ENCODE measurements at regions not wholly inside any gene's neighbourhood (a gene's known extent, or its start where the extent isn't known, plus 50 kb on each side); places are given as distances from the start of the nearest gene placed in this dataset.

DNA sequence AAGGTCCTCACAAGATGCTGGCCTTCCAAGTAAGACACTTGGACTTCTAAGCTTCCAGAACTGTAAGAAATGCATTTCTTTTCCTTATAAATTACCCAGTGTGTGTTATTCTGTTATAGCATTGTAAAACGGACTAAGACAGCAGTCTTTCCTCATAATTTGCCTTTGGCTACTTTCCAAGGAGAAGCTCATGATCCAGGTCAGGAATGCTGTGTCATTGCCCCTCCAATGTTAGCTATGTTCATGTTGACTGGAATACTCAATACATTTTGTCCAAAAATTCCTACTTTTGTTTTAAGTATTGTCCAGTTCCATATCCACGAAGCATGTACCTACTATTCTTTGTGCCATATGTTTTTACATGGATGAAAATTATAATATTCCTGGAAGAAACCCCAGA is 234.6 kb downstream of the HS3ST3A1 start:
- WGBS, 10 experiments, result 20 to 88% (median 63%) methylated on average over 1 to 2 of the region's 2 CpGs
- in situ Hi-C loops (cut with MboI; ENCODE audit: low pct_unique_long_range_greater_than_20kb in 2 of 9, low sequenced_read_pairs in 9 of 9, unreplicated experiment in 9 of 9), result no loop called here

DNA sequence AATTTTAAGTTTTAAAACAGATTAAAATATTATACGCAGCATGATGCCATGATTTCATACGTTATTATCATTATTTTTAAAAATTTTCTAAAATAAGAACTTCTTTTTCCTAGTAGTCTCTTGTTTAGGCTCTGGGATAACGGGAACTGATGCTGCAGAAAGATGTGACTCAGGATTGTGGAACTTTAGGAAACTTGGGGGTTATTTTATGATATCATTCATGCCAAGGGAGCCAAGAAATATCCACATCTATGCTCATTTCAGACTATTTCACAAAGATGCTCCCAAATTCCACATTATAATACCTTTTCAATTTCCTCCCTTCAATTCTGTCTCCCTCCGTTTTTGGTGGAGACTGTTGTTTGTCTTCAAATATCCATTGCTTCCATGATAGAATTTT is 236.4 kb downstream of the HS3ST3A1 start:
- Histone ChIP-seq H3K4me3 (no peak overlapping the region), H3K4me1 (replicated peaks in 1 of 2) (peaks cover 0 to 6% of the 10 kb centered on the region in 2 donors), H3K27ac (no peak overlapping the region)
- WGBS, 10 experiments, result 67 to 96% (median 91%) methylated on average over 2 to 4 of the region's 4 CpGs
- ATAC-seq (replicated peaks in 6 of 8), result no peak
- in situ Hi-C loops (cut with MboI; ENCODE audit: low pct_unique_long_range_greater_than_20kb in 2 of 9, low sequenced_read_pairs in 9 of 9, unreplicated experiment in 9 of 9), result no loop called here

More for the DNA sequence above, 234.6 kb downstream of the HS3ST3A1 start:
- H3K4me3 ChIP-seq, result no peak overlapping the region
- peaks cover 0 to 6% of the 10 kb centered on the region in 2 donors for H3K4me1 ChIP-seq (replicated peaks in 1 of 2)
- no peak for ATAC-seq (replicated peaks in 6 of 8)
- no peak overlapping the region for H3K27ac ChIP-seq

DNA sequence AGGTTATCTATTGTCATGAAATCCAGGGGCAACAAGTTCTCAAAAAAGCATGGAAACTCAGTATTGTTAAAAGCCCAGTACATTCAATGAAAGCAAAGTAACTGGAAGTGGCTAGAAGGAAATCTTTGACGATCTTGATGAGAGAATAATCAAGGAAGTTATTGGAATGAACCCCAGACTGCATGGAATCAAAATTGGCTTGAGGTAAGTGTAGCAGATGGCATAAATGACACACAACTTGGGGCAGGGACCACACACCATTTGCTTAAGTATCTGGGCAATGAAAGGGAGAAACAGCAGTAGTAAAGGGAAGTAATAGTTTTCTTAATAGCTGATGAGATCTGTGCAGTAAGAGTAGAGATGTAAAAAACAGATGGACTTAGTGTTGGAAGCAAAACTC is 238.0 kb downstream of the HS3ST3A1 start:
- Histone ChIP-seq H3K4me3 (no peak overlapping the region), H3K4me1 (replicated peaks in 1 of 2) (peaks cover 0 to 6% of the 10 kb centered on the region in 2 donors), H3K27ac (no peak overlapping the region)
- ATAC-seq (replicated peaks in 6 of 8), result no peak
- 0 to 100% (median 69%) methylated on average over 1 of the region's 1 CpG; no CpG with 5 or more reads in 2 of the 10 experiments for WGBS, 10 experiments
- in situ Hi-C loops (cut with MboI; ENCODE audit: low pct_unique_long_range_greater_than_20kb in 2 of 9, low sequenced_read_pairs in 9 of 9, unreplicated experiment in 9 of 9), result no loop called here

DNA sequence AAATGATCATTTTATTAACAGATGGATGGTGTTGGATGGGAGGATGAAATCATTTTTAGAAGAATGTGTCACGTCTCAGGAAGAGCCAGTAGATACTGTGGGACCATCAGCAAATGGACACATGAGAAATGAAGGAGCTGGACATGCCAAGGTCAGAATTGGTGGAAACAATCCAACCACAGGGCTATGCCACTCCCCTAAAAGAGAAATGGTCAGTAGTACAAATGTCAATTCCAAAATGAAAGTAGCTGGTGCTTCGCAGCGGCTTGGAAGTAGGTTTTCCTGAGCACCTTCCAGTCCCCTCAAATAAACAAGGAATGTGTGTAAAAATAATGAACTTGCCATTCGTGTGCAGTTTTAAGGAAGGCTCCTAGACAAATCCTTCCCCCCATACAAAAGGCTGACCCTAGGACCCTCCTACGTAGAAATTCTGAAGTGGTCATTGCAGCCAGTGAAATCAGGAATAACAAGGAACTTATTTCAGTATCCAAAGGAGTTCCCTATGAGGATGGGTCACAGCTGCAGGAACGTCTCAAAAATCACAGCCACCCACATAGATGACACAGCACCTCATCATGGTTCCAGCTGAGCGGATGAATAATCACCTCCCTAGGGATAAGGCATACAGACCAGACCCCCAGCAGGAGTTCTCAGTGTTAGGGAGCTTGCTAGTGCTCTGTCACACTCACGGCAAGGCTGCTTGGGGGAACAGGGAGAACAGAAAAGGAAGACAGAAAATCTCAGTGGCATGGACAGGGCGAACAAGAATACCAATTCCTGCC is 239.2 kb downstream of the HS3ST3A1 start:
- 3 to 94% (median 59%) methylated on average over 1 to 9 of the region's 9 CpGs; no CpG with 5 or more reads in 1 of the 10 experiments for WGBS, 10 experiments
- H3K4me1 ChIP-seq (replicated peaks in 1 of 2), result peaks cover 0 to 6% of the 10 kb centered on the region in 2 donors
- no peak overlapping the region for H3K4me3 ChIP-seq
- H3K27ac ChIP-seq, result no peak overlapping the region
- peak in 6 of 8 experiments; percentile 25 to 91 (median 75) for ATAC-seq (replicated peaks in 6 of 8)
- in situ Hi-C loops (cut with MboI; ENCODE audit: low pct_unique_long_range_greater_than_20kb in 2 of 9, low sequenced_read_pairs in 9 of 9, unreplicated experiment in 9 of 9), result no loop called here

DNA sequence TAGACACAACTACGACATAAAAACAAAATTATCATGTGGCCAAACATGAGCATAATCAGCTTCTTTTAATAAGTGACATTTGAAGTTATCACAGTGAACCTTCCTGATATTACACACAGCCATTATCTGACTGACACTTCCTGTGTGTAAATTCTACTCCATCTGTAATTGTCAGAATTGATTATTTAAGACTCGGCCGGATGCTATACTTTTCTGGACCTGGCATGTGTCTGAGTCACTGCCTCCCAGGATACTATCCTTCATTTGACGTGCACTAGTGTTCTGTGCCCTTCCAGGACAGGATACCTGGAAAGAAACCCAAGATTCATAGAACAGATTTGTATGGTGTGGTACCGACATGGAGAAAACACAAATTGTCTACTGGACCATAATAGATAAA is 242.0 kb downstream of the HS3ST3A1 start:
- ATAC-seq (replicated peaks in 6 of 8), result peak in 1 of 8 experiments; percentile 31
- WGBS, 10 experiments, result 74 to 100% (median 82%) methylated on average over 1 to 5 of the region's 5 CpGs
- Histone ChIP-seq H3K27ac (no peak overlapping the region), H3K4me3 (no peak overlapping the region), H3K4me1 (replicated peaks in 1 of 2) (peaks cover 0 to 6% of the 10 kb centered on the region in 2 donors)
- in situ Hi-C loops (cut with MboI; ENCODE audit: low pct_unique_long_range_greater_than_20kb in 2 of 9, low sequenced_read_pairs in 9 of 9, unreplicated experiment in 9 of 9), result no loop called here

DNA sequence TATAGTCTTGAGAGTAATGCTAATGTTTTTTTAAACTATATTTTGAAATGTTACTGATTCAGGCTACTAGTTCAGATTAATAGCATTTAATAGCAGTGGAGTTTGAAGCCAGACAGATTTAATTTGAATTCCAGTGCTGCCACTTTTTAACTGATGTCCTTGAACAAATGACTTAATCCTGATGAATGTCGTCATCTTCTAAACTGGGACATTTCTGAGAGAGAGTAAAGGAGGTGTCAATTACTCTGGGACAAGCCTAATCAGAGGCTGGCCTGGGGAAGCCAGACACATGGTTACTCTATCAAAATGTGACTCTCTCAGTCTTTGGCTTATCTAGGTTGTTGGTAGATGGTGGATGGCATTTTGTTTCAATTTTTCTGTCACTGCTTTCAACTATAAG is 246.7 kb downstream of the HS3ST3A1 start:
- peak in 4 of 8 experiments; percentile 63 to 72 (median 66) for ATAC-seq (replicated peaks in 6 of 8)
- no peak overlapping the region for H3K27ac ChIP-seq
- in situ Hi-C loops (cut with MboI; ENCODE audit: low pct_unique_long_range_greater_than_20kb in 2 of 9, low sequenced_read_pairs in 9 of 9, unreplicated experiment in 9 of 9), result no loop called here
- H3K4me3 ChIP-seq, result no peak overlapping the region
- WGBS, 10 experiments, result 8 to 100% (median 83%) methylated on average over 1 of the region's 1 CpG; no CpG with 5 or more reads in 1 of the 10 experiments
- H3K4me1 ChIP-seq (replicated peaks in 1 of 2), result no peaks in the 10 kb centered on the region

DNA sequence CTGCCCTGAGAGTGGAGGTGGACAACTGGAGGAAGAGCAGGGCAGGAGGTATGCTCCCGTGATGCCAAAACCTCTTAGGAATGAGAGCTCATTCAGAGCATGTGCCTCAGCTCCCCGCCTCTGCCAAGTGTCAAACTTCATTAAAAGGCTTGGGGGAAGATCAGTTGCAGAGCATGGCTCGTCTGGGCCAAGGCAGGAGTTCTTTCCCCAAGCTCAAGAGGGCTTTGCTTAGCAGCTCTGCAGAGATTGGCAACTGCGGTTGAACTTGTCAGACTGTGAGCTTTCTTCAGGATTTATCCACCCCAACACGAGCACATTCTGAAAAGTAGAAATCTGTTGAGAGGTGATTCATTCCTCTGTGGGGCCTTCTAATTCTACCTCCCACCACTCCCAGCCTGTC is 248.1 kb downstream of the HS3ST3A1 start:
- 20 to 92% (median 84%) methylated on average over 1 to 3 of the region's 5 CpGs; no CpG with 5 or more reads in 5 of the 10 experiments for WGBS, 10 experiments
- in situ Hi-C loops (cut with MboI; ENCODE audit: low pct_unique_long_range_greater_than_20kb in 2 of 9, low sequenced_read_pairs in 9 of 9, unreplicated experiment in 9 of 9), result no loop called here
- H3K27ac ChIP-seq, result no peak overlapping the region
- no peak overlapping the region for H3K4me3 ChIP-seq
- ATAC-seq (replicated peaks in 6 of 8), result no peak
- no peaks in the 10 kb centered on the region for H3K4me1 ChIP-seq (replicated peaks in 1 of 2)

DNA sequence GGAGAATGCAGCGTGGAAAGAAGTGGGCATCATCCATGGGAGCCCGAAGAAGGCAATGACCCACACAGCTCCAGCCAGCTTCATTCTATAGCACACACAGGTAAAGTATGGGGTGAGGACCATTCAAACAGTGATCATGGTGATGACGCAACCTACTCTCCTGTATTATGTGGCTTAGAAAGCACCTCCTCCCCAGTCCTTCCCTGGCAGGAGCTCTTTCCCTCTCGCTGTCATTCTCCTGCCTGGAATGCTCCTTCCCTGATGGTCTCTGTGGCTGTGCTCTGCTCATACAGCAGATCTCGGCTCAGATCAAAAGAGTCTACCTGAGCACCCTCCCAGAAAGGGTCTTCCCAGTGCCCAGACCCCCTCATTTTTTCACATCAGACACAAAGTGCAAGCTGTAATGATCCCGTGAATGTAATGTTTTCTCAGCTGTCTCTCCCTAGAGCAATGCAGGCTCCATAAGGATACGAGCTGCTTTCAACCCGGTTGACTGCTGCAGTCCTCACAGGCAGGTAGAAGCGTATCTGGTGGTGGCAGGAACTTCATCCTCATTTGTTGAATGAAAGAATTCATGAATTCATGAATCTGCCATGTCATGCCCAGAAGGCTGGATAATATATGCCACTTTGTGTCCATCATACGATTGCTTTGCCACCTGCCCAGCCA is 248.8 kb downstream of the HS3ST3A1 start:
- no peak overlapping the region for H3K27ac ChIP-seq
- no peak overlapping the region for H3K4me3 ChIP-seq
- no peak for ATAC-seq (replicated peaks in 6 of 8)
- in situ Hi-C loops (cut with MboI; ENCODE audit: low pct_unique_long_range_greater_than_20kb in 2 of 9, low sequenced_read_pairs in 9 of 9, unreplicated experiment in 9 of 9), result no loop called here
- WGBS, 10 experiments, result 69 to 100% (median 87%) methylated on average over 1 to 9 of the region's 10 CpGs; no CpG with 5 or more reads in 1 of the 10 experiments
- H3K4me1 ChIP-seq (replicated peaks in 1 of 2), result no peaks in the 10 kb centered on the region

DNA sequence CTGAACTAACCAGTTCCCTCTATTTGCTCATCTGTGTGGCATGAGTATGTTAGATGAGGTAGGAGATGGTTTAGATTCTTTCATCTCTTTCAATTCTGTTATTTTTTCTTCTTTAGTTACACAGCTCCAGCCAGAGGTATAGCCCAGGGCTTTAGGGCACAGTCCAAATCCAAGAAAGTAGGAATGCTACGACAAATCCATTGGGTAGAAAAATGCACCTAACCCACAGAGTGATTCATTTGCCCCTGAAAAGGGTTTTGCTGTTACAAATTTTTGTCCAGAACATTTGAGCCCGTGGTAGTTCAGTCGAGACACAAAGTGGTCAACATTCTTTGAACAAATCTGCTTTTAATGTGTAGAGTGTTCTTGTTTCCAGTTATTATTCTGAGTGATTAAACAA is 250.7 kb downstream of the HS3ST3A1 start:
- 6 to 93% (median 69%) methylated on average over 1 to 3 of the region's 3 CpGs; no CpG with 5 or more reads in 1 of the 10 experiments for WGBS, 10 experiments
- peaks cover 0 to 5% of the 10 kb centered on the region in 2 donors for H3K4me1 ChIP-seq (replicated peaks in 1 of 2)
- no peak for ATAC-seq (replicated peaks in 6 of 8)
- in situ Hi-C loops (cut with MboI; ENCODE audit: low pct_unique_long_range_greater_than_20kb in 2 of 9, low sequenced_read_pairs in 9 of 9, unreplicated experiment in 9 of 9), result no loop called here
- no peak overlapping the region for H3K27ac ChIP-seq
- H3K4me3 ChIP-seq, result no peak overlapping the region

DNA sequence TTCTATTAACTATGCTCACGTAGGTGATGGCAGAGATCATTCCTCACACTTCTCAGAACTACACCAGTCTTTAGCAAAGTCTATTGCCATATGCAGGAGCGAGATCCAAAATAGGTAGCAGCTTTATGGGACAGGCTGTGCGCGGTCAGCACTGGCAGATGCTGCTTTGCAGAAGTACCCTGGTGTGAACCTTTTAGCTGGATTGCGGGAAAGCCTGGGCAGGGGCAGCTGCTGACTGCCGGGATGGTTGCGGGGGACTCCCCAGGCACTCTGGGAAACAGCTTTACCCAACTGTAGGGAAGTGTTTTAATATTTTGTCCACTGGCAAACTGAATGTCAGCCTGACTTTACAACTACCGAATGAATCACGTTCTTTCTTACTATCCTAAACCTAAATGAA is 251.3 kb downstream of the HS3ST3A1 start:
- no peak for ATAC-seq (replicated peaks in 6 of 8)
- Histone ChIP-seq H3K4me1 (replicated peaks in 1 of 2) (peaks cover 0 to 10% of the 10 kb centered on the region in 2 donors), H3K4me3 (no peak overlapping the region), H3K27ac (no peak overlapping the region)
- in situ Hi-C loops (cut with MboI; ENCODE audit: low pct_unique_long_range_greater_than_20kb in 2 of 9, low sequenced_read_pairs in 9 of 9, unreplicated experiment in 9 of 9), result no loop called here
- 82 to 100% (median 90%) methylated on average over 2 to 9 of the region's 9 CpGs; no CpG with 5 or more reads in 2 of the 10 experiments for WGBS, 10 experiments

DNA sequence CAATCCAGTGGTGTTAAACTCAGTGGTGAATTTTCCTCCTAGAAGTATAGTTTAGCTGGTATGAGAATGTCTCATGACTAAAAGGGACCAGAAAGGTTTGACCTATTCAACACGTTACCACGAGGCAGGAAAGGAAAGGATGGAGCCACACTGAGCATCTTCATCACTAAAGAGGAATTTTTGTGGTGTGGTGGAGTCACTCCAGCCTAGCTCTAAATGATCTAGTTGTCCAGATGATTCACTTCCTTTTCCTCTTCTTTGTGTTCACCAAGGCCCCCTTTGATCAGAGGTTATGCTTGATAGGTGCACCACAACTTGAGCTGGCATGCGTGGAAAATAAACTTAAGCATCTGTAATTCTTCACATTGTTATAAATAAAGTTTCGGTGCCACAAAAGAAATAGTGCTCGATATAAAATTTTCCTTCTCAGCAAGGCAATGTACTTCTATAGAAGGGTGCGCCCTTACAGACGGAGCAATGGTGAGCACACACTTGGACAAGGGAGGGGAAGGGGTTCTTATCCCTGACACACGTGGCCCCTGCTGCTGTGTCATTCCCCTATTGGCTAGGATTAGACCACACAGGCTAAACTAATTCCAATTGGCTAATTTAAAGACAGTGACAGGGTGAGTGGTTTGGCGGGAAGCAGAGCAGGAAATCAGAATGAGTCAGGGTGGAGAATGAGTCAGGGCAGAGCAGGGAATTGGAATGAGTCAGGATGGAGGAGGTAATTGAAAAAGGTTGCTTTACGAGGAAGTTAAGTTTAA is 254.6 kb downstream of the HS3ST3A1 start:
- in situ Hi-C loops (cut with MboI; ENCODE audit: low pct_unique_long_range_greater_than_20kb in 2 of 9, low sequenced_read_pairs in 9 of 9, unreplicated experiment in 9 of 9), result loop anchor here in 2 of 9 experiments (25.0 kb wide), 2 partner anchors 240 to 1815 kb away; no protein-coding TSS in a partner anchor
- H3K4me1 ChIP-seq (replicated peaks in 1 of 2), result peaks cover 0 to 10% of the 10 kb centered on the region in 2 donors
- WGBS, 10 experiments, result 3 to 100% (median 70%) methylated on average over 1 to 9 of the region's 10 CpGs; no CpG with 5 or more reads in 1 of the 10 experiments
- H3K4me3 ChIP-seq, result no peak overlapping the region
- H3K27ac ChIP-seq, result no peak overlapping the region
- ATAC-seq (replicated peaks in 6 of 8), result peak in 7 of 8 experiments; percentile 19 to 96 (median 73)

DNA sequence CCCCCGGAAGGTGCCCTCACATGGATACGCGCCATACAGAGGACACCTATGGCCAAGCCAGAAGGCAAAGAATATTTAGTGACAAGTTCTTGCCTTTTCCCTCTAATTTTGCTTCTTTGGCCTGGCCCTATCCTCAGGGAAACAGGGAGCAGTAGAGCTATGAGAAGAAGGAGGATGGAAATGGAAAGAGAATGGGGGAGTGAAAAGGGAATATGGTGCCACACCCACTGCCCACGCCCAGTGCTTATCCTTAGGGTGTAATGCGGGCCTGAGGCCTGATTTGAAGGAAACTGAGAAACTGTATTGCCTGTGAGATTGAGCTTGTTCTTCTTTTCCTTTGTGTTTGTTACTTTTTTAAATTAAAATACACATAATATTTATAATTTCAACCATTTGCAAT is 255.1 kb downstream of the HS3ST3A1 start:
- WGBS, 10 experiments, result 23 to 100% (median 94%) methylated on average over 1 to 5 of the region's 5 CpGs; no CpG with 5 or more reads in 3 of the 10 experiments
- Histone ChIP-seq H3K4me3 (no peak overlapping the region), H3K4me1 (replicated peaks in 1 of 2) (peaks cover 0 to 10% of the 10 kb centered on the region in 2 donors), H3K27ac (no peak overlapping the region)
- peak in 3 of 8 experiments; percentile 13 to 56 (median 31) for ATAC-seq (replicated peaks in 6 of 8)
- in situ Hi-C loops (cut with MboI; ENCODE audit: low pct_unique_long_range_greater_than_20kb in 2 of 9, low sequenced_read_pairs in 9 of 9, unreplicated experiment in 9 of 9), result loop anchor here in 2 of 9 experiments (25.0 kb wide), 2 partner anchors 241 to 1816 kb away; no protein-coding TSS in a partner anchor

Measured in motor neuron (in vitro differentiated cells).